Prostate gland (tissue), 2 donors: ENCODE measurements at regions not wholly inside any gene's neighbourhood (a gene's known extent, or its start where the extent isn't known, plus 50 kb on each side); places are given as distances from the start of the nearest gene placed in this dataset.

ENCODE experiments used
- POLR2AphosphoS5 ChIP-seq: sonication (generic); formaldehyde crosslinking; IDR thresholded peaks from one replicate; pipeline ENCODE4 v1.6.1; 2017; ENCODE audit warnings: antibody characterized with exemption
- TF ChIP-seq, protein P1 (sequence below), 4 experiments: fragments of 200-600 bp in 2 of 4; fragments of 450-650 bp in 2 of 4; sonication (generic) in 2 of 4; IDR thresholded peaks; 1 replicate in 3 of 4; 2 replicates in 1 of 4; pipeline ENCODE4 v1.5.1; 2016 to 2019; ENCODE audit warnings: antibody characterized with exemption in 4 of 4, mild to moderate bottlenecking in 2 of 4, moderate library complexity in 2 of 4

DNA sequence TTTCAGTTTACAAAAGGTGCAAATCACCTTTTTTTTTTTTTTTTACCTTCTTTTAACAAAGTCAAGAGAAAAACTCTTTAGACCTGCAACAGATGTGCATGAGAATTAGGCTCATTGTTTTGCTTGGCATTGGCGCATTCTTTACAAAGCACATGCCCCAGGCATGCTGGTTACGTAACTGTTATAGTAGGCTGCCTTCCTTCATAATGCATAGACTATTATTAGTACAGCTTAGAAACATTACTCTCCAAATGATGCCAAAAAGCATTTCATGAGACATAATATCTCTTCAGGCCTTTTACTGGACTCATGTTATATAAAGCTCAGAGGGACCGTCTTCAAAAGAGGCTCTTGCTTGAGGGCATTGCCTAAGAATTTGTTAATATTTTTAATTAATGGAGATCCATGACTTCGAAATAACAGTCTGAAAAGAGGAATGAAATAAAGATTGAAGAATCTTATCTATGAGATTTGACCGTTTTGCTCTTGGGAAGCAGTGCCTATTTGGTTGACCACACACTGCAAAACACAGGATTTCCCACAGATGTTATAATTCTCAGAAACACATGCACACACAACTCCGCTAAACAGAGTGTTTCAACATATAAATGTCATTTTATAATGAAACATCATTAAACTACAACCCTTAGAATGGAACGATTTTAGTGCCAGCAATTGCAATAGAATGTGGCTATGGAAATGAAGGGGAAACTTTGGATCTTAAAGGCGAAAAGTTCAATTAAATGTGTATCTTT is 478.7 kb downstream of the PRR16 start:
- no peak for TF ChIP-seq POLR2AphosphoS5
- TF ChIP-seq, protein P1, sequence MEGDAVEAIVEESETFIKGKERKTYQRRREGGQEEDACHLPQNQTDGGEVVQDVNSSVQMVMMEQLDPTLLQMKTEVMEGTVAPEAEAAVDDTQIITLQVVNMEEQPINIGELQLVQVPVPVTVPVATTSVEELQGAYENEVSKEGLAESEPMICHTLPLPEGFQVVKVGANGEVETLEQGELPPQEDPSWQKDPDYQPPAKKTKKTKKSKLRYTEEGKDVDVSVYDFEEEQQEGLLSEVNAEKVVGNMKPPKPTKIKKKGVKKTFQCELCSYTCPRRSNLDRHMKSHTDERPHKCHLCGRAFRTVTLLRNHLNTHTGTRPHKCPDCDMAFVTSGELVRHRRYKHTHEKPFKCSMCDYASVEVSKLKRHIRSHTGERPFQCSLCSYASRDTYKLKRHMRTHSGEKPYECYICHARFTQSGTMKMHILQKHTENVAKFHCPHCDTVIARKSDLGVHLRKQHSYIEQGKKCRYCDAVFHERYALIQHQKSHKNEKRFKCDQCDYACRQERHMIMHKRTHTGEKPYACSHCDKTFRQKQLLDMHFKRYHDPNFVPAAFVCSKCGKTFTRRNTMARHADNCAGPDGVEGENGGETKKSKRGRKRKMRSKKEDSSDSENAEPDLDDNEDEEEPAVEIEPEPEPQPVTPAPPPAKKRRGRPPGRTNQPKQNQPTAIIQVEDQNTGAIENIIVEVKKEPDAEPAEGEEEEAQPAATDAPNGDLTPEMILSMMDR (IDR thresholded peaks at IDR 0.05), result no peak
